ENCODE measurements at regions not wholly inside any gene's neighbourhood (a gene's known extent, or its start where the extent isn't known, plus 50 kb on each side); places are given as distances from the start of the nearest gene placed in this dataset.

DNA sequence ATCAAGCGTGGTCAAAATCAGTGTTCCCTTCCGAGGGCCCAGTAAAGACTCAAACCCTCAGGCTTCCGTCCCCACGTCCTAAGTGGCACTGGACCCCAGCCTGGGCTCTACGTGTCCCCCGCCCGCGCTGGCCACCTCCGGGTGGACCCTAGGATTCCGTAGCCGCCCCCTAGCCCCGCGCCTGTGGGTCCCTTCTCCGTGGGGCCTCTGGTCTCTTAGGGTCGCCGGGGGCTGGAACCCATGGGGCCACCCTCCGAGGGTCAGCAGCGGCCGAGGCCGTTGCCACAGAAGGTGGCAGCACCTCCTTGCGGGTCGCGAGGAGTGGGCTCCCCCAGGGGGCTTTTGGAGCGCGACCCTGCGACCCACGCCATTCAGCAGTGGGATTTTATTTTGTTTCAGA, 170.5 kb upstream of the EEPD1 start:
- TF ChIP-seq, protein P1, sequence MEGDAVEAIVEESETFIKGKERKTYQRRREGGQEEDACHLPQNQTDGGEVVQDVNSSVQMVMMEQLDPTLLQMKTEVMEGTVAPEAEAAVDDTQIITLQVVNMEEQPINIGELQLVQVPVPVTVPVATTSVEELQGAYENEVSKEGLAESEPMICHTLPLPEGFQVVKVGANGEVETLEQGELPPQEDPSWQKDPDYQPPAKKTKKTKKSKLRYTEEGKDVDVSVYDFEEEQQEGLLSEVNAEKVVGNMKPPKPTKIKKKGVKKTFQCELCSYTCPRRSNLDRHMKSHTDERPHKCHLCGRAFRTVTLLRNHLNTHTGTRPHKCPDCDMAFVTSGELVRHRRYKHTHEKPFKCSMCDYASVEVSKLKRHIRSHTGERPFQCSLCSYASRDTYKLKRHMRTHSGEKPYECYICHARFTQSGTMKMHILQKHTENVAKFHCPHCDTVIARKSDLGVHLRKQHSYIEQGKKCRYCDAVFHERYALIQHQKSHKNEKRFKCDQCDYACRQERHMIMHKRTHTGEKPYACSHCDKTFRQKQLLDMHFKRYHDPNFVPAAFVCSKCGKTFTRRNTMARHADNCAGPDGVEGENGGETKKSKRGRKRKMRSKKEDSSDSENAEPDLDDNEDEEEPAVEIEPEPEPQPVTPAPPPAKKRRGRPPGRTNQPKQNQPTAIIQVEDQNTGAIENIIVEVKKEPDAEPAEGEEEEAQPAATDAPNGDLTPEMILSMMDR (conservative IDR thresholded peaks at IDR 0.05 in 1 of 2, IDR thresholded peaks at IDR 0.05 in 1 of 2; ENCODE audit: low read depth in 1 of 2, low read length in 2 of 2) = no peak
- TF ChIP-seq EZH2 (IDR thresholded peaks at IDR 0.05; ENCODE audit: low read length, missing control alignments) = no peak
